ENCODE measurements at regions not wholly inside any gene's neighbourhood (a gene's known extent, or its start where the extent isn't known, plus 50 kb on each side); places are given as distances from the start of the nearest gene placed in this dataset.

- Histone ChIP-seq H3K27me3 (ENCODE audit: control insufficient read depth, insufficient read depth, low read length) (no peaks in the 10 kb centered on the region), H3K36me3 (replicated peaks; ENCODE audit: control insufficient read depth, insufficient read depth, low read length) (no peaks in the 10 kb centered on the region), H3K4me3 (ENCODE audit: insufficient read depth, low read depth, low read length) (no peak overlapping the region)
- peak; percentile 29 for DNase-seq
Measured at GRCh38 chr22:49324527-49325491, 502.9 kb downstream of the BRD1 start.

- H3K4me3 ChIP-seq (ENCODE audit: insufficient read depth, low read depth, low read length) = no peak overlapping the region
- H3K27me3 ChIP-seq (ENCODE audit: control insufficient read depth, insufficient read depth, low read length) = no peaks in the 10 kb centered on the region
- no peaks in the 10 kb centered on the region for H3K36me3 ChIP-seq (replicated peaks; ENCODE audit: control insufficient read depth, insufficient read depth, low read length)
- DNase-seq = peak; percentile 16
Measured at GRCh38 chr22:49323751-49324415, 503.8 kb downstream of the BRD1 start.

- DNase-seq = peak; percentile 17
- no peaks in the 10 kb centered on the region for H3K36me3 ChIP-seq (replicated peaks; ENCODE audit: control insufficient read depth, insufficient read depth, low read length)
- H3K4me3 ChIP-seq (ENCODE audit: insufficient read depth, low read depth, low read length) = no peak overlapping the region
- no peaks in the 10 kb centered on the region for H3K27me3 ChIP-seq (ENCODE audit: control insufficient read depth, insufficient read depth, low read length)
Measured at GRCh38 chr22:49322861-49323622, 504.6 kb downstream of the BRD1 start.

- H3K4me3 ChIP-seq (ENCODE audit: insufficient read depth, low read depth, low read length) = no peak overlapping the region
- no peaks in the 10 kb centered on the region for H3K27me3 ChIP-seq (ENCODE audit: control insufficient read depth, insufficient read depth, low read length)
- no peak for DNase-seq
- no peaks in the 10 kb centered on the region for H3K36me3 ChIP-seq (replicated peaks; ENCODE audit: control insufficient read depth, insufficient read depth, low read length)
Measured at GRCh38 chr22:49322231-49322630, 505.4 kb downstream of the BRD1 start.

DNA sequence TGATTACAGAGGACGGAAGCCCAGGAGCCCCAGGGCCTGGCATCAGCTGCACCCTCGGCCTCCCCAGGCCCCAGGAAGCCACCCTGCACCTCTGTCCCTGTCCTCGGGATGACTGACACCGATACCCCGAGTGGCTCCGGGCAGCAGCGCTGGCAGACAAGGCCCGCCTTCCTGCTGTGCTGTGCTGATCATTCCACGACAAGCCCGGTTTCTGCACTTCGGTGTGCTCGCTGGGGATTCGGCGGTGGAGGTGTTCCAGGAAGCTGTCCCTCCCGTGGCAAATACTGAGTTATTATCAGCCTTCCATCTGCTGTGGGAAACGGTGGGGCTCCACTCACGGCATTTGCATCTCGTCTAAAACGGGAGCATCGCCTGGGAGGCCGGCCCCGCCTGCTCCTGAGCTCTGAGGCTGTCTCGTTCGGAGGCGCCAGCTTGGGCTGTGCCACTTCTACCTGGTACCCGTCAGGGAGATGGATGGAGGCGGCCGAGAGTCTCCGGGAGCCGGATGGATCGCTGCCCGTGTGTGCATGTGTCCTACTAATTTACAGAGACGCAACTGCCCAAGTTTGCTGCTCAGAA lies 506.1 kb downstream of the BRD1 start:
- H3K27me3 ChIP-seq (ENCODE audit: control insufficient read depth, insufficient read depth, low read length) = no peaks in the 10 kb centered on the region
- no peak for DNase-seq
- H3K4me3 ChIP-seq (ENCODE audit: insufficient read depth, low read depth, low read length) = no peak overlapping the region
- H3K36me3 ChIP-seq (replicated peaks; ENCODE audit: control insufficient read depth, insufficient read depth, low read length) = no peaks in the 10 kb centered on the region

DNA sequence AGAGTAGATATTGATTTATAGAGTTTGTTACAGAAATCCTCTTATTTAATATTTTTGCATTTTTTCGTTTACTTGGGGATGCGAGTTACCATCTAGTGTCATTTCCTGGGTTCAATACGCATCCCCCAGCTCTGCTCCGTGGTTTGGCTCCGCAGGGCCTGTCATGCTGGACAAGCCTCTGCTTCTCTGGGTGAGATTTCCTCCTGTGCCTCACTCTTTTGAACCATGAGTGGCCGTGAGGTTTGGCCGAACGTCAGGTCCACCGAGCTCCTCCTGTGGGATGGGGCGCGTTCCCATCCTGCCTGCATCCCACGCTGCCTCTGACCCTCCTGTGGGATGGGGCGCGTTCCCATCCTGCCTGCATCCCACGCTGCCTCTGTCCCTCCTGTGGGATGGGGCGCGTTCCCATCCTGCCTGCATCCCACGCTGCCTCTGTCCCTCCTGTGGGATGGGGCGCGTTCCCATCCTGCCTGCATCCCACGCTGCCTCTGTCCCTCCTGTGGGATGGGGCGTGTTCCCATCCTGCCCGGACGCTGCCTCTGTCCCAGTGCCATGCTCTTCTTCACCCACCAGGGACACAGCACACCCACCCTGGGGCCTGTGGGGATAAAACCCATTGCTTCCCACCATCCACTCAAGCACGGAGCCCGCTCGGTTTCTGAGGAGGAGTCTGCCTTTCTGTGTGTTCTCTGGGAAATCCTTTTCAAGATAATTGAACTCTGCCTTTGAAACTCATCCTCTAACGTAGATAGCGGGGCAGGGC lies 506.8 kb downstream of the BRD1 start:
- H3K4me3 ChIP-seq (ENCODE audit: insufficient read depth, low read depth, low read length) = no peak overlapping the region
- no peaks in the 10 kb centered on the region for H3K27me3 ChIP-seq (ENCODE audit: control insufficient read depth, insufficient read depth, low read length)
- H3K36me3 ChIP-seq (replicated peaks; ENCODE audit: control insufficient read depth, insufficient read depth, low read length) = no peaks in the 10 kb centered on the region
- DNase-seq = no peak

GRCh38 chr22:49317369-49317768 lies 510.3 kb downstream of the BRD1 start:
- H3K4me3 ChIP-seq (ENCODE audit: insufficient read depth, low read depth, low read length) = no peak overlapping the region
- no peaks in the 10 kb centered on the region for H3K27me3 ChIP-seq (ENCODE audit: control insufficient read depth, insufficient read depth, low read length)
- H3K36me3 ChIP-seq (replicated peaks; ENCODE audit: control insufficient read depth, insufficient read depth, low read length) = no peaks in the 10 kb centered on the region
- DNase-seq = no peak

GRCh38 chr22:49312601-49313000 lies 515.1 kb downstream of the BRD1 start:
- no peak for DNase-seq
- Histone ChIP-seq H3K27me3 (ENCODE audit: control insufficient read depth, insufficient read depth, low read length) (no peaks in the 10 kb centered on the region), H3K4me3 (ENCODE audit: insufficient read depth, low read depth, low read length) (no peak overlapping the region), H3K36me3 (replicated peaks; ENCODE audit: control insufficient read depth, insufficient read depth, low read length) (no peaks in the 10 kb centered on the region)

GRCh38 chr22:49310354-49310753 lies 517.3 kb downstream of the BRD1 start:
- no peak overlapping the region for H3K4me3 ChIP-seq (ENCODE audit: insufficient read depth, low read depth, low read length)
- no peak for DNase-seq
- H3K27me3 ChIP-seq (ENCODE audit: control insufficient read depth, insufficient read depth, low read length) = no peaks in the 10 kb centered on the region
- H3K36me3 ChIP-seq (replicated peaks; ENCODE audit: control insufficient read depth, insufficient read depth, low read length) = no peaks in the 10 kb centered on the region

GRCh38 chr22:49308300-49308699 lies 519.4 kb downstream of the BRD1 start:
- Histone ChIP-seq H3K27me3 (ENCODE audit: control insufficient read depth, insufficient read depth, low read length) (no peaks in the 10 kb centered on the region), H3K4me3 (ENCODE audit: insufficient read depth, low read depth, low read length) (no peak overlapping the region), H3K36me3 (replicated peaks; ENCODE audit: control insufficient read depth, insufficient read depth, low read length) (no peaks in the 10 kb centered on the region)
- DNase-seq = no peak

DNA sequence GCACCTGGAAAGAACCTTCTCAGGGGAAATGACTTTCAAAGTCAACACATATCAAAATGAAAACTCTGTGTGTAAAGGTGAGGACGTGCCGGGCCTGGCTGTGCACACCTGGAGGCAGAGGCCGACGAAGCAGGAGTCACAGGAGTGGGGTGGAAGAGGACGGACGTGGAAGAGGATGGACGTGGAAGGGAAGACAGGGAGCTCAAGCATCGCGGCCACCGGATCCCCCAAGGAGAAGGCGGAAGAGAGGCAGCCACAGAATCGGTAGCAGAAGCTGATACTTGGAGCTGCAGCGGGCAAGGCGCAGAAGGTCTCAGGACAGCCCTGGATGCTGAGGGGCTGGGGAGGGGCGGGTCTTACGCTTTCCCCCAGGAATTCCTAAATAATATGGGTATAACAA lies 519.8 kb downstream of the BRD1 start:
- Histone ChIP-seq H3K27me3 (ENCODE audit: control insufficient read depth, insufficient read depth, low read length) (no peaks in the 10 kb centered on the region), H3K36me3 (replicated peaks; ENCODE audit: control insufficient read depth, insufficient read depth, low read length) (no peaks in the 10 kb centered on the region), H3K4me3 (ENCODE audit: insufficient read depth, low read depth, low read length) (no peak overlapping the region)
- peak; percentile 13 for DNase-seq

- no peaks in the 10 kb centered on the region for H3K36me3 ChIP-seq (replicated peaks; ENCODE audit: control insufficient read depth, insufficient read depth, low read length)
- no peaks in the 10 kb centered on the region for H3K27me3 ChIP-seq (ENCODE audit: control insufficient read depth, insufficient read depth, low read length)
- no peak for DNase-seq
- H3K4me3 ChIP-seq (ENCODE audit: insufficient read depth, low read depth, low read length) = no peak overlapping the region
Measured at GRCh38 chr22:49307481-49307830, 520.2 kb downstream of the BRD1 start.

DNA sequence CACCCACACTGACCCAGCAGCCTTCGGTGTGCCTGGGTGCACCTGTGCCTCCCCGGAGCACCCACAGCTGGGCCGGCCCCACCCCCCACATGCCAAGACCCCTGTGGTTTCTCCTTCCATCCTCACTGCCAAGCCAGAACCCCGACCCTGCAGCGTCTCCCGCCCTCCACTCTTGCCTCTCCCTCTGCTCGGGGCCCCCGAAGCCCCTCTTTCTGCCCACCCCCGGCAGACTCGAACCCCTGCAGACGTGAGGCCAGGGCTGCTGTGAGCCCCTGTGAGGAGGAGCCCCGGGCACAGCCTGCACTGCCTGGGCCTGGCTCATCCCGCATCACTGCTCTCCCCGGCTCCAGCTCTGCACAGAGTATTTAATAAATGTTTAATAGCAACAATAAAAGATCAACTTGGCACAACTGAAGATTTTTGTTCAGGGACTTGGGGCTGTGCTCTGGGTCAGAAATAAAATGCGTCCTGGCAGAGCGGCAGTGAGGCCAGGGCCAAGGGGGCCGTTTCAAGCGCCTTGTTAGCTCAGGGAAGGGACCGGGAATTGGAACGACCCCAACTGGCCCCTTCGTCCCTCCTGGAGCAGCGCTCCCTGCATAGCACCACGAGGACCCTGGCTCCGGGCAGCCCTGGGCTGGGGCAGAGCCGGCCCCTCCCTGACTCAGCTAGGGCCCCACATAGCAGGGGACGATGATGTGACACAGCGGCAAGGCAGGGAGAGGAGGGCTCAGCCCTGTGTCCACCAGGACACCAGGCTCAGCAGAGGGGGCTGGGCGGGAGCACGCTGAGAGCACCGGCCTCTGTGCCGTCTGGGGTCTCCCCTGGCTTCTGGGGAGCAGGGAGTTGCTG lies 520.8 kb downstream of the BRD1 start:
- peak; percentile 43 for DNase-seq
- Histone ChIP-seq H3K27me3 (ENCODE audit: control insufficient read depth, insufficient read depth, low read length) (no peaks in the 10 kb centered on the region), H3K36me3 (replicated peaks; ENCODE audit: control insufficient read depth, insufficient read depth, low read length) (no peaks in the 10 kb centered on the region), H3K4me3 (ENCODE audit: insufficient read depth, low read depth, low read length) (no peak overlapping the region)

Measured in H7 (cell line).